Uterus (tissue), 2 donors: ENCODE measurements at regions not wholly inside any gene's neighbourhood (a gene's known extent, or its start where the extent isn't known, plus 50 kb on each side); places are given as distances from the start of the nearest gene placed in this dataset.

Experiments
- POLR2A ChIP-seq, 2 donors: fragments of 450-650 bp; IDR thresholded peaks; one replicate each; pipeline ENCODE4 v1.6.1; 2016; ENCODE audit warnings: antibody characterized with exemption in 2 of 2, mild to moderate bottlenecking in 1 of 2, moderate library complexity in 1 of 2
- TF ChIP-seq, protein P1 (sequence below), 4 experiments: fragments of 200-600 bp in 2 of 4; fragments of 450-650 bp in 2 of 4; sonication (generic) in 2 of 4; IDR thresholded peaks; one replicate each; pipeline ENCODE4 v1.5.1; 2016 to 2019; ENCODE audit warnings: antibody characterized with exemption in 4 of 4, mild to moderate bottlenecking in 2 of 4, moderate library complexity in 1 of 4

DNA sequence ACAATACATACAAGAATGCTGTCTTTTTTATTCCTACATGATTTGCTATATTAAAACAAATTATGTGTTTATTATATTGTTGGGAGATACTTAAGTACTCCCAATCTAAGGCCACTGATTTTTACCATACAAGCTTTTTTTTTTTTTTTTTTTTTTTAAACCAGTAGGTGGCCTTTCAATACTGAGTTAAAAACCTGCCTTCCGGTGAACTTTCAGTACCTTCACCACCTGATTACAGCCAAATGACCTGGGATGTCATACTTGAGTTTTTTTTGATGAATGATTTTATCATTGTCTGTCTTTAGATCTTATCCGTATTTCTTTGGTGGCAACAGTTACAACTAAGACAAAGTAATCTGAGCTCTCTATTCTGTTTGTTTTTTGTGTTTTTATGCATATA is 94.0 kb upstream of the FOLH1 start:
- no peak for TF ChIP-seq POLR2A (IDR thresholded peaks at IDR 0.05)
- TF ChIP-seq, protein P1, sequence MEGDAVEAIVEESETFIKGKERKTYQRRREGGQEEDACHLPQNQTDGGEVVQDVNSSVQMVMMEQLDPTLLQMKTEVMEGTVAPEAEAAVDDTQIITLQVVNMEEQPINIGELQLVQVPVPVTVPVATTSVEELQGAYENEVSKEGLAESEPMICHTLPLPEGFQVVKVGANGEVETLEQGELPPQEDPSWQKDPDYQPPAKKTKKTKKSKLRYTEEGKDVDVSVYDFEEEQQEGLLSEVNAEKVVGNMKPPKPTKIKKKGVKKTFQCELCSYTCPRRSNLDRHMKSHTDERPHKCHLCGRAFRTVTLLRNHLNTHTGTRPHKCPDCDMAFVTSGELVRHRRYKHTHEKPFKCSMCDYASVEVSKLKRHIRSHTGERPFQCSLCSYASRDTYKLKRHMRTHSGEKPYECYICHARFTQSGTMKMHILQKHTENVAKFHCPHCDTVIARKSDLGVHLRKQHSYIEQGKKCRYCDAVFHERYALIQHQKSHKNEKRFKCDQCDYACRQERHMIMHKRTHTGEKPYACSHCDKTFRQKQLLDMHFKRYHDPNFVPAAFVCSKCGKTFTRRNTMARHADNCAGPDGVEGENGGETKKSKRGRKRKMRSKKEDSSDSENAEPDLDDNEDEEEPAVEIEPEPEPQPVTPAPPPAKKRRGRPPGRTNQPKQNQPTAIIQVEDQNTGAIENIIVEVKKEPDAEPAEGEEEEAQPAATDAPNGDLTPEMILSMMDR (IDR thresholded peaks at IDR 0.05), result no peak
